C4-2B (cell line): ENCODE measurements at regions not wholly inside any gene's neighbourhood (a gene's known extent, or its start where the extent isn't known, plus 50 kb on each side); places are given as distances from the start of the nearest gene placed in this dataset.

ENCODE experiments used
- H3K27ac ChIP-seq: fragments of 450-650 bp; 2 replicates; pipeline ENCODE4 v1.5.1; 2017
- ZFX ChIP-seq: fragments of 450-650 bp; IDR thresholded peaks from 2 replicates; pipeline ENCODE4 v1.6.1; 2017
- TF ChIP-seq, protein P1 (sequence below): fragments of 450-650 bp; conservative IDR thresholded peaks from 2 replicates; pipeline ENCODE4 v1.5.1; 2017; ENCODE audit warnings: mild to moderate bottlenecking

DNA sequence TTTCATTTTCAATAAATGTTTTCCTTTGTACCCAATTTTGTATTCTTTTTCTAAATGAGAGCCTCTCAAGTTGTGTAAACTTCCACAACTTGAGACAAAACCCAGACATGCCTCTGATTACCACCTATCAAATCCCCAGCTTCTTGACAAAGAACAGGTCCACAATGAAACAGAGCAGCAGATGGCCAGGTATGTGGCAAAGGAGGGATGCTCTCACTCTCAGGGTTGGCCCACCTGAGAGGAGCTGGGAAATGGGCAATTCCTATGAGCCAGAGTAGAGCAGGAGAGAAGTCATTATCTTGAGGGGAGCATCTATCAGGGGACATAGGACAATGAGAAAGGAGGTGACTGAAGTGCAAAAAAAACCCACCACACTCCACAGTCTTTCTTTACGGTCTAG is 273.5 kb upstream of the FAM241A start:
- TF ChIP-seq ZFX = no peak
- TF ChIP-seq, protein P1, sequence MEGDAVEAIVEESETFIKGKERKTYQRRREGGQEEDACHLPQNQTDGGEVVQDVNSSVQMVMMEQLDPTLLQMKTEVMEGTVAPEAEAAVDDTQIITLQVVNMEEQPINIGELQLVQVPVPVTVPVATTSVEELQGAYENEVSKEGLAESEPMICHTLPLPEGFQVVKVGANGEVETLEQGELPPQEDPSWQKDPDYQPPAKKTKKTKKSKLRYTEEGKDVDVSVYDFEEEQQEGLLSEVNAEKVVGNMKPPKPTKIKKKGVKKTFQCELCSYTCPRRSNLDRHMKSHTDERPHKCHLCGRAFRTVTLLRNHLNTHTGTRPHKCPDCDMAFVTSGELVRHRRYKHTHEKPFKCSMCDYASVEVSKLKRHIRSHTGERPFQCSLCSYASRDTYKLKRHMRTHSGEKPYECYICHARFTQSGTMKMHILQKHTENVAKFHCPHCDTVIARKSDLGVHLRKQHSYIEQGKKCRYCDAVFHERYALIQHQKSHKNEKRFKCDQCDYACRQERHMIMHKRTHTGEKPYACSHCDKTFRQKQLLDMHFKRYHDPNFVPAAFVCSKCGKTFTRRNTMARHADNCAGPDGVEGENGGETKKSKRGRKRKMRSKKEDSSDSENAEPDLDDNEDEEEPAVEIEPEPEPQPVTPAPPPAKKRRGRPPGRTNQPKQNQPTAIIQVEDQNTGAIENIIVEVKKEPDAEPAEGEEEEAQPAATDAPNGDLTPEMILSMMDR = no peak
- no peak overlapping the region for H3K27ac ChIP-seq

GRCh38 chr4:111873801-111874200 is 271.5 kb upstream of the FAM241A start:
- H3K27ac ChIP-seq = no peak overlapping the region
- TF ChIP-seq, protein P1 = no peak
- TF ChIP-seq ZFX = no peak

DNA sequence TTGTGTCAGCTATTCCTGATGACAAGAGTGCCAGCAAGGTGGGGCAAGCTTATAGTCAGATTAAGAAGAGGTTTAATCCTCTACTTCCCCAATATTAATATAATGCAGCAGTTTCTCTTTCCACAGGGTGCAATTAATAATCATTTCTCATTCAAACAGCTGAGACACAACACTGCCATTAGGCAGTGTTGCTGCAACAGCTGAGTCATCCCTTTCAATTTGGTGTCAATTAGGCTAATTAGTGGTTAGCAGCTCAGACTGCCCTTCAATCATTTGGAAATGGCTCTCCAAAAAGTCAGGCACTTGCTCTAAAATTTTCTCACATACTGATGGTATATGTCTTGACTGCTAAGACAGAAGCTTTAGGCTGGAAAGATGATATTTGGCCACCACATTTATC is 265.7 kb upstream of the FAM241A start:
- H3K27ac ChIP-seq = no peak overlapping the region
- TF ChIP-seq ZFX = no peak
- TF ChIP-seq, protein P1 = no peak

- TF ChIP-seq, protein P1 = no peak
- TF ChIP-seq ZFX = no peak
- H3K27ac ChIP-seq = no peak overlapping the region
These were observed 265.1 kb upstream of the FAM241A start for GRCh38 chr4:111880116-111880515.

- TF ChIP-seq, protein P1 = no peak
- TF ChIP-seq ZFX = no peak
- H3K27ac ChIP-seq = no peak overlapping the region
These were observed 261.7 kb upstream of the FAM241A start for GRCh38 chr4:111883557-111883999.

DNA sequence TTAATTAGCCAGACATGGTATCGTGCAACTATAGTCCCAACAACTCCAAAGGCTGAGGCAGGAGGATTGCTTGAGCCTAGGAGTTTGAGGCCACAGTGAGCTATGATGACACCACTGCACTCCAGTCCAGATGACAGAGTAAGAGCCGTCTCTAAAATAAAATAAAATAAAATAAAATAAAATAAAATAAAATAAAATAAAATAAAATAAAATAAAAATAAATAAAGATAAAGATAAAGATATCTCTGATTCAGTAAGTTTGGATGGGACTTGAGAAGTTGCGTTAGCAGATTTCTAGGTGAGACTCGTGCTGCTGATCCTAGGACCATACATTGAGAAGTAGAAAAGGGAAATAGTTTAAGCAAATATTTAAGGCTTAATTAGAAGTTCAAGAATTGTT is 254.8 kb upstream of the FAM241A start:
- no peak overlapping the region for H3K27ac ChIP-seq
- TF ChIP-seq, protein P1 = no peak
- no peak for TF ChIP-seq ZFX

DNA sequence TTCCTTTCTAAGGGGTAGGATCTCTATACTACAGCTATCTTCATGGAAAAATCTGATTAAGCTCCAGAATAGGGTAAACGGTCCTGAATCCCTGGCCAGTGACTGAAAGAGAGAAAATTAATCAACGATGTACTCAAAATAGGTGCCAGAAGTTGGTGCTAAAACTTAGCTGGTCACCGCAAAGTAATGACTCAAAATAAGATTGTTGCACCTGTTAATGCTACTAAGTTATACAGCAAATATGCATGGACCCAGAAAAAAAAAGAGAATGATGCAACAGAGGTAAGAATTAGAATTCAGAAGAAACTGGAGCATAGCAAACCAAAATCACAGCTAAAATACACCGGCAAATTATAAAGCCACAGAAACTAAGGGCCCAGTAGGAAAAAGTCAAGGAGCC is 239.7 kb upstream of the FAM241A start:
- H3K27ac ChIP-seq = no peak overlapping the region
- TF ChIP-seq, protein P1 = no peak
- TF ChIP-seq ZFX = no peak
